Memory B cell (primary cell): ENCODE measurements at regions not wholly inside any gene's neighbourhood (a gene's known extent, or its start where the extent isn't known, plus 50 kb on each side); places are given as distances from the start of the nearest gene placed in this dataset.
A peak's percentile ranks its signal among the peaks of the same experiment; 100 is the strongest.
"Not testable (repeated sequence)": the region's sequence is repeated elsewhere in the genome, so short reads cannot be mapped to it uniquely, and the experiment has no call there.

ENCODE experiments used
- ATAC-seq: fragments of 150-1000 bp; cut with Tn5 transposase; 2 replicates; pipeline ENCODE4 v1.10.0; 2021; ENCODE audit warnings: low read depth, mild to moderate bottlenecking, moderate library complexity
- DNase-seq, 2 donors: peaks; one replicate each; pipeline ENCODE4 v3.0.0; 2022; ENCODE audit warnings: low spot score in 2 of 2
- H3K27ac Mint-ChIP-seq: one replicate; pipeline ENCODE4 v1.8.0; 2022; ENCODE audit warnings: mild to moderate bottlenecking, moderate library complexity, mixed read lengths
- H3K27me3 Mint-ChIP-seq: one replicate; pipeline ENCODE4 v1.8.0; 2022; ENCODE audit warnings: mixed read lengths
- H3K36me3 Mint-ChIP-seq: one replicate; pipeline ENCODE4 v1.8.0; 2022; ENCODE audit warnings: mild to moderate bottlenecking, mixed read lengths
- H3K4me1 Mint-ChIP-seq: one replicate; pipeline ENCODE4 v1.8.0; 2022; ENCODE audit warnings: mixed read lengths
- H3K4me3 Mint-ChIP-seq: one replicate; pipeline ENCODE4 v1.8.0; 2022; ENCODE audit warnings: mild to moderate bottlenecking, moderate library complexity, mixed read lengths
- H3K9me3 Mint-ChIP-seq: one replicate; pipeline ENCODE4 v1.8.0; 2022; ENCODE audit warnings: mixed read lengths

DNA sequence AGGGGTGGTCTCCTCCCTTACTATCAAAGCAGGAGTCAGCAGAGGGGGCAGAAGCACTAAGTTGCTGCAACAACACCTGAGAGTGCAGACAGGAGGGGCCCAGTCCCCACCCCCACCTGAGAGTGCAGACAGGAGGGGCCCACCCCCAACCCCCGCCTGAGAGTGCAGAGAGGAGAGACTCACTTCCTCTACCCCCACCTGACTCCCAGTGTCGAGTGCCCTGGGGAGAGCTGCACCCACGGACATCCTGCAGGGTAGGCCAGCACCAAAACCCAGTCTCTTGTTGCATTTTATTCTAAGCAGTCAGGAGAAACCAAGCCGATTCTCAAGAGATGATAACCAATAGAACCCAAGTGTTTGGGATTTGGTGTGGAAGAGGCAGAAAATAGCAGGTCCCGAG lies 78.4 kb downstream of the NAPG start:
- no peak overlapping the region for H3K4me3 Mint-ChIP-seq

DNA sequence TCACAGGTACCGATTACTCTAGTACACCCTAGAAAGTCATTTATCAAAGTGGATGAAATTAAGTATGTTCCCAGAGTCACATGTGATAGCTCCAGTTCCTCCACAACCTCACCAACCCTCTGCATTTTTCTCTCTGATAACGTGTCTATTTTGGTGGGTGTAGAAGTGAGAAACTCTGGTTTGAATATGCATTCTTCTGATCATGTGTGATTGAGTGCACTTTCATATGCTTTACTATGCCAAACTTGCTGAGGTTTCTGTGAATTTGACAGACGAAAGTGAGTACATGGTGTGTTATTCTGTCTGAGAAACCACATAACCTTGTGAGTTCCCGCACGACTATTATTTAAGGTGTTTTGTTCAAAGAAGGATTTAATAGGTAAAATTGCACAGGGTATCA lies 81.1 kb downstream of the NAPG start:
- not testable (repeated sequence) for DNase-seq, H3K4me3 Mint-ChIP-seq, H3K4me1 Mint-ChIP-seq, H3K27me3 Mint-ChIP-seq, H3K36me3 Mint-ChIP-seq, H3K27ac Mint-ChIP-seq, ATAC-seq, H3K9me3 Mint-ChIP-seq

More for the DNA sequence above, 78.4 kb downstream of the NAPG start:
- Mint-ChIP-seq H3K9me3 (peaks cover 8% of the 10 kb centered on the region), H3K27me3 (no peaks in the 10 kb centered on the region), H3K27ac (peak overlapping the region; percentile 37), H3K4me1 (peaks cover 8% of the 10 kb centered on the region), H3K36me3 (peaks cover 4% of the 10 kb centered on the region)
- ATAC-seq (peak; percentile 80), DNase-seq (no peak)

DNA sequence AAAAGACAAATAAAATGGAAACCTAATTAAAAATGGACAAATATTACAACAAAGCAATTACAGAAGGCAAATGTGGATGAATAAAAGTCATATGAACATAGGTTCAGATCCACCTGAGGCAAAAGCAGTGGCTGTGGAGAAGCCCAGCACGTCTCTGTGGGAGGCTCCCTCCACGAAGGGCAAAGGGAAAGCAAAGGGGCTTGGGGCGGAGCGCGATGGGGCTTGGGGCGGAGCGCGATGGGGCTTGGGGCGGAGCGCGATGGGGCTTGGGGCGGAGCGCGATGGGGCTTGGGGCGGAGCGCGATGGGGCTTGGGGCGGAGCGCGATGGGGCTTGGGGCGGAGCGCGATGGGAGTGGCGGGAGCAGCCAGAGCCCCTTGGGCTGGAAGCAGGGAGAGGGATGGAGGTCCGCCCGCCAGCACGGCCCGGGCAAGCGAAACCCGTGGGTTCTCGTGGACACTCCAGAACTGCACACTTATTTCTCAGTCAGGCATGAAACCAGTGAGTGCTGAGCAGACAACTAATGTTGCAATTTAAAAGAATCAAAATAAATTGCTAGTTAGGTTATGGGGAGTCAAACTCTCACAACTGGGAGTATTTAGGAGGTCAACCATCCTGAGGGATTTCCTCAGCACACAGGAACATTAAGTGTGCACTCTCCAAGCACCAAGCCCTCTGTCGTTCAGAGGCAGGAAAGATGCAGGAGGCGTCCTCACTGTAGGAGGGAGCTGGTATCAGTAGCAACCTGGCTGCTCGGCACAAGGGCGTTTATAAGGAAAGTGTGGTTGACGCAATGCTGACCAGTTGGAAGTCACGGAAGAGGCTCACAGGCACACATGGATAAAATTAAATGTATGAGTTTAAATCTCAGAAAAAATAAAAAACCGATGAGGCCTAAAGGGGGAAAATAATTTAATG lies 81.8 kb downstream of the NAPG start:
- ATAC-seq, result peak; percentile 37

GRCh38 chr18:10608450-10608849 lies 82.6 kb downstream of the NAPG start:
- ATAC-seq, H3K36me3 Mint-ChIP-seq, H3K27me3 Mint-ChIP-seq, H3K4me3 Mint-ChIP-seq, H3K9me3 Mint-ChIP-seq, H3K4me1 Mint-ChIP-seq, DNase-seq, H3K27ac Mint-ChIP-seq: not testable (repeated sequence)

More for the DNA sequence above, 81.8 kb downstream of the NAPG start:
- not testable (repeated sequence) for H3K4me1 Mint-ChIP-seq, H3K4me3 Mint-ChIP-seq, H3K27ac Mint-ChIP-seq, H3K36me3 Mint-ChIP-seq, H3K27me3 Mint-ChIP-seq, H3K9me3 Mint-ChIP-seq, DNase-seq

GRCh38 chr18:10609046-10609445 lies 83.2 kb downstream of the NAPG start:
- not testable (repeated sequence) for H3K36me3 Mint-ChIP-seq, H3K9me3 Mint-ChIP-seq, H3K4me3 Mint-ChIP-seq, ATAC-seq, H3K4me1 Mint-ChIP-seq, DNase-seq, H3K27me3 Mint-ChIP-seq, H3K27ac Mint-ChIP-seq

DNA sequence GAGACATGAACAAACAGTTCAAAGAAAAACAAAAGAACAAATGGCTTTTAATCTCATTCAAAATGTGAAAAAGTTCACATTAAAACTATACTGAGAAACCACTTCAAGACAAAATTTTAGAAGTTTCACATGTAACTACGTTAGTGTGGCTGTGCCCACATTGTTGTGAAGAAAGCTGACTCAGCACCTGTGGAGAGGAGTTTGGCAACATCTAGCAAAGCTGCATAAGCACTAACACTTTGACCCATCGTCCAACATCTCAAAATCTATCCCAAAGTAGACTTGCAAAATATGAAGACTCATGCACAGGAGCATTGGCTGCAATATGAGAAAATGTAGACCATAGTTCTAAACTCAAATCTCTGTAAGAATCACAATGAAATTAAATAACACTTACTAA lies 87.4 kb downstream of the NAPG start:
- not testable (repeated sequence) for ATAC-seq, H3K36me3 Mint-ChIP-seq, H3K4me1 Mint-ChIP-seq, H3K4me3 Mint-ChIP-seq, DNase-seq, H3K27me3 Mint-ChIP-seq, H3K27ac Mint-ChIP-seq, H3K9me3 Mint-ChIP-seq

GRCh38 chr18:10616714-10617113 lies 90.9 kb downstream of the NAPG start:
- ATAC-seq, H3K4me1 Mint-ChIP-seq, H3K9me3 Mint-ChIP-seq, H3K36me3 Mint-ChIP-seq, H3K4me3 Mint-ChIP-seq, H3K27ac Mint-ChIP-seq, DNase-seq, H3K27me3 Mint-ChIP-seq: not testable (repeated sequence)

DNA sequence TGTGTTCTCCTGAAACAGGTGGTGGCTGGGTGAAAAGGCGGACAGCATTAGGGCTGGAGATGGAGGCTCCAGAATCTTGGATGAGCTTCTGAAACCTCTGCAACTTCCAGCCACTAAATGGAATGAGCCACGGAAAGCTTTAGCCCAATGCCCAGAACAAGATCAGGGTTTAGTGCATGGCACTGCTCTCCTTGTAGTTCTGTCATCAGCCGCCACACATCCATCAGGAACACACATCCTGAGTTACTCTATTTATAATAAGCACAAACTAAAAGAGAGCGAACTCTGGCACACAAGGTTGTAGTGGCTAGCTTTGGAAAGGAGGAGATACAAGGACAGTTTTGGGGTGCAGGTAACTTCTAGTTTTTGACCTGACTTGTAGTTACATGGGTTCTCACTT lies 93.0 kb downstream of the NAPG start:
- not testable (repeated sequence) for H3K27me3 Mint-ChIP-seq, H3K27ac Mint-ChIP-seq, H3K9me3 Mint-ChIP-seq, H3K4me1 Mint-ChIP-seq, H3K4me3 Mint-ChIP-seq, H3K36me3 Mint-ChIP-seq, ATAC-seq, DNase-seq

DNA sequence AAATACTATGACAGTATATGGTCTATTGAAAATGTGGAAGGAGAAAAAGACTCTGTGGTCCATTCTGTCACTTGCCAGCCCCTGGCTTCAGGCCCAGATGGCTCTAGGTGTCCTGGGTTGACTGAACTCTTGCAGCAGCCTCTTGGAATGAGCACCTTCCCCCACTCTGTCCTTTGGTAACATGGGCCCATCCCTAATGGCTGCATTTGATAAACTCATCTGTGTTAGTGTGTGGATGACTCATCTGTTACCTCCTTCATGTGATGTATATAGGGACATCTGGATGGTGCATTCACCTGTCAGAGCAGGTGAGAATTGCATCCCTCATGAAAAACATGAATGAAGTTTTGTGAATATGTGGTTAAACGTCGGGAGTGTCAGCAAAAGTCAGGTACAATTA lies 93.5 kb downstream of the NAPG start:
- H3K4me1 Mint-ChIP-seq, DNase-seq, H3K9me3 Mint-ChIP-seq, ATAC-seq, H3K36me3 Mint-ChIP-seq, H3K27me3 Mint-ChIP-seq, H3K27ac Mint-ChIP-seq, H3K4me3 Mint-ChIP-seq: not testable (repeated sequence)

- not testable (repeated sequence) for H3K9me3 Mint-ChIP-seq, ATAC-seq, H3K4me3 Mint-ChIP-seq, H3K27me3 Mint-ChIP-seq, H3K36me3 Mint-ChIP-seq, DNase-seq, H3K27ac Mint-ChIP-seq, H3K4me1 Mint-ChIP-seq
Measured at GRCh38 chr18:10619833-10620232, 94.0 kb downstream of the NAPG start.
